ENCODE measurements at regions not wholly inside any gene's neighbourhood (a gene's known extent, or its start where the extent isn't known, plus 50 kb on each side); places are given as distances from the start of the nearest gene placed in this dataset.
A peak's percentile ranks its signal among the peaks of the same experiment; 100 is the strongest.

DNA sequence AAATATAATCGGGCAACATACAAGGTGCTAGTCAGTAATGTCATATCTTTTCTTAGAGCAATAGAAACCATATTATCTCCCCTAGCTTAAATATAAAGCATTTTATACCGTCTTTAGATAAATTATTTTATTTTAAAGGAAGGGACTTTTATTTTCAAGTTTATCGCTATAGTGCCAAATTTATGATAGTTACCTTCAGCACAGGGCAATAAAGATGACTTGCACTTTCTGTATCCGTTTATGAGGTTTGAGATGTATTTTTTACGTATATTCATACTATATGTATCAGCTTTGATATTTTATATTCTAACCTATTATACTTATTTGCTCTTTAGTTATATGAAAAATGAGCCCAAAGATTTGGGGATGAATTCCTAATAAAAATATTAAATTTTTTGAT is 61.6 kb upstream of the CARD18 start:
- TF ChIP-seq CTCF (IDR thresholded peaks at IDR 0.05) = no peak
- Histone ChIP-seq H3K4me1 (peaks cover 10% of the 10 kb centered on the region), H3K4me3 (no peak overlapping the region), H3K27me3 (no peaks in the 10 kb centered on the region), H3K9me3 (no peaks in the 10 kb centered on the region), H3K27ac (peak overlapping the region; percentile 70), H3K9ac (ENCODE audit: low read depth in 2 of 2, low read length in 2 of 2) (no peak overlapping the region), H3K36me3 (no peaks in the 10 kb centered on the region)
- DNase-seq = no peak
- intact Hi-C loops (cut with DNase I) = no loop called here

- Histone ChIP-seq H3K27me3 (no peaks in the 10 kb centered on the region), H3K9me3 (no peaks in the 10 kb centered on the region), H3K36me3 (no peaks in the 10 kb centered on the region), H3K9ac (ENCODE audit: low read depth in 2 of 2, low read length in 2 of 2) (no peak overlapping the region), H3K4me3 (no peak overlapping the region), H3K27ac (no peak overlapping the region), H3K4me1 (peaks cover 3% of the 10 kb centered on the region)
- DNase-seq = no peak
- intact Hi-C loops (cut with DNase I) = no loop called here
- TF ChIP-seq CTCF (IDR thresholded peaks at IDR 0.05) = no peak
Observed at GRCh38 chr11:105197071-105197815, 57.7 kb upstream of the CARD18 start.

DNA sequence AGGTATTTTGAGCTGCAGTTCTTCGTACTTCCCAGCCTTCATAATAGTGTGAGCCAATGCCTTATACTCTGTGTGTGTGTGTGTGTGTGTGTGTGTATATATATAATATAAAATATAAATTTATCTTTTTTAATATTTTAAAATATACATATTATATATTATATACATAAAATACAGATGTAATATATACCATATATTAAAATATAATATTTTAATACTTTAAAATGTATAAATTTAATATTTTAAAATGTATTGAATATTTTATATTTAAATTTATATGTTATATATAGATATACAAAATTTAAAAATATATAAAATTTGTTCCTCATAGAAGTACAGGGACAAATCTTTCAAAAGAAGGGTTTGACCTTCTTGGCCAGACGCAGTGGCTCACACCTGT is 53.7 kb upstream of the CARD18 start:
- DNase-seq = no peak
- no peaks in the 10 kb centered on the region for H3K36me3 ChIP-seq
- no peak for TF ChIP-seq CTCF (IDR thresholded peaks at IDR 0.05)
- intact Hi-C loops (cut with DNase I) = no loop called here
- no peaks in the 10 kb centered on the region for H3K27me3 ChIP-seq
- no peaks in the 10 kb centered on the region for H3K9me3 ChIP-seq
- no peak overlapping the region for H3K9ac ChIP-seq (ENCODE audit: low read depth in 2 of 2, low read length in 2 of 2)
- no peaks in the 10 kb centered on the region for H3K4me1 ChIP-seq
- H3K4me3 ChIP-seq = no peak overlapping the region
- no peak overlapping the region for H3K27ac ChIP-seq

- Histone ChIP-seq H3K4me1 (no peaks in the 10 kb centered on the region), H3K36me3 (no peaks in the 10 kb centered on the region), H3K27me3 (no peaks in the 10 kb centered on the region), H3K9ac (ENCODE audit: low read depth in 2 of 2, low read length in 2 of 2) (no peak overlapping the region), H3K27ac (no peak overlapping the region), H3K4me3 (no peak overlapping the region), H3K9me3 (no peaks in the 10 kb centered on the region)
- TF ChIP-seq CTCF (IDR thresholded peaks at IDR 0.05) = no peak
- DNase-seq = no peak
- intact Hi-C loops (cut with DNase I) = no loop called here
Observed at GRCh38 chr11:105192115-105192514, 52.5 kb upstream of the CARD18 start.

- Histone ChIP-seq H3K9ac (ENCODE audit: low read depth in 2 of 2, low read length in 2 of 2) (no peak overlapping the region), H3K4me1 (no peaks in the 10 kb centered on the region), H3K4me3 (no peak overlapping the region), H3K27me3 (no peaks in the 10 kb centered on the region), H3K9me3 (no peaks in the 10 kb centered on the region), H3K27ac (no peak overlapping the region), H3K36me3 (no peaks in the 10 kb centered on the region)
- no peak for DNase-seq
- intact Hi-C loops (cut with DNase I) = no loop called here
- TF ChIP-seq CTCF (IDR thresholded peaks at IDR 0.05) = no peak
Observed at GRCh38 chr11:105189581-105189980, 50.0 kb upstream of the CARD18 start.
